Lung (tissue), 11 donors: ENCODE measurements at regions not wholly inside any gene's neighbourhood (a gene's known extent, or its start where the extent isn't known, plus 50 kb on each side); places are given as distances from the start of the nearest gene placed in this dataset.

Experiments
- ATAC-seq: fragments of 200-7000 bp; cut with Tn5 transposase; one replicate; pipeline ENCODE4 v1.9.1; 2020; ENCODE audit warnings: moderate number of reproducible peaks; ENCODE audit not compliant: insufficient read depth, low FRiP score
- DNase-seq, 3 donors: peaks; one replicate each; pipeline ENCODE4 v3.0.0-alpha.2; 2013 to 2017
- H3K27ac ChIP-seq, 2 donors: one replicate each; pipeline ENCODE4 v1.5.1; 2013; ENCODE audit warnings: mild to moderate bottlenecking in 2 of 2, moderate library complexity in 2 of 2, control low read depth in 1 of 2, inconsistent platforms in 1 of 2, low read depth in 1 of 2, low read length in 1 of 2
- H3K27me3 ChIP-seq, 3 donors: one replicate each; pipeline ENCODE4 v1.5.1; 2013; ENCODE audit warnings: low read length in 2 of 3; ENCODE audit not compliant: control insufficient read depth in 3 of 3, insufficient read depth in 3 of 3
- H3K36me3 ChIP-seq, 4 donors: one replicate each; pipeline ENCODE4 v1.5.1; 2013; ENCODE audit warnings: low read length in 4 of 4, mild to moderate bottlenecking in 1 of 4, moderate library complexity in 1 of 4; ENCODE audit not compliant: control insufficient read depth in 4 of 4, insufficient read depth in 4 of 4
- H3K4me1 ChIP-seq, 5 donors: one replicate each; pipeline ENCODE4 v1.5.1; 2013; ENCODE audit warnings: low read length in 5 of 5, mild to moderate bottlenecking in 2 of 5, moderate library complexity in 1 of 5; ENCODE audit not compliant: control insufficient read depth in 5 of 5, insufficient read depth in 5 of 5
- H3K4me3 ChIP-seq: one replicate; pipeline ENCODE4 v1.5.1; 2013; ENCODE audit warnings: mild to moderate bottlenecking, control low read depth, moderate library complexity
- H3K9ac ChIP-seq, 2 donors: one replicate each; pipeline ENCODE4 v1.5.1; 2013; ENCODE audit warnings: low read length in 2 of 2, control low read depth in 1 of 2; ENCODE audit not compliant: insufficient read depth in 1 of 2
- H3K9me3 ChIP-seq, 4 donors: one replicate each; pipeline ENCODE4 v1.5.1; 2013; ENCODE audit warnings: low read length in 3 of 4, mild to moderate bottlenecking in 1 of 4, moderate library complexity in 1 of 4; ENCODE audit not compliant: control insufficient read depth in 4 of 4, insufficient read depth in 3 of 4
- CTCF ChIP-seq: IDR thresholded peaks from 2 replicates; pipeline ENCODE4 v1.5.1; 2012; ENCODE audit warnings: mild to moderate bottlenecking; ENCODE audit errors: control extremely low read depth, extremely low read depth
- WGBS, 2 donors: extraction: QIAGEN DNeasy Blood & Tissue Kit; methylation state at CpG; one replicate each; pipeline ENCODE4 v1.1.7; 2013; 5-methylcytosine and 5-hydroxymethylcytosine counted together
- donor health status: control.
- donor health status: control.
- donor health status: Bipolar disorder and iron deficiency.
- donor health status: healthy.
- donor health status: DM: yes; HTN: yes; CAD: no.

GRCh38 chr1:17952506-17952905, 155.1 kb upstream of the IGSF21 start:
- 36 to 38% methylated on average over 10 of the region's 10 CpGs for WGBS, 2 donors
- peaks cover 0 to 3% (median 0%) of the 10 kb centered on the region in 3 donors for H3K27me3 ChIP-seq
- H3K27ac ChIP-seq = no peak overlapping the region
- no peak overlapping the region for H3K4me3 ChIP-seq
- H3K36me3 ChIP-seq = no peaks in the 10 kb centered on the region
- ATAC-seq = no peak
- DNase-seq = no peak
- no peak overlapping the region for H3K9ac ChIP-seq
- no peak for TF ChIP-seq CTCF
- H3K9me3 ChIP-seq = no peaks in the 10 kb centered on the region
- H3K4me1 ChIP-seq = no peaks in the 10 kb centered on the region

GRCh38 chr1:17953921-17954320, 153.7 kb upstream of the IGSF21 start:
- no peak for ATAC-seq
- DNase-seq = no peak
- H3K27ac ChIP-seq = no peak overlapping the region
- H3K9me3 ChIP-seq = no peaks in the 10 kb centered on the region
- H3K36me3 ChIP-seq = no peaks in the 10 kb centered on the region
- no peak for TF ChIP-seq CTCF
- 76 to 80% methylated on average over 4 of the region's 4 CpGs for WGBS, 2 donors
- H3K4me3 ChIP-seq = no peak overlapping the region
- no peaks in the 10 kb centered on the region for H3K4me1 ChIP-seq
- H3K9ac ChIP-seq = no peak overlapping the region
- peaks cover 0 to 3% (median 0%) of the 10 kb centered on the region in 3 donors for H3K27me3 ChIP-seq

- Histone ChIP-seq H3K36me3 (no peaks in the 10 kb centered on the region), H3K27ac (no peak overlapping the region), H3K9ac (no peak overlapping the region), H3K4me1 (no peaks in the 10 kb centered on the region), H3K27me3 (peaks cover 0 to 3% (median 0%) of the 10 kb centered on the region in 3 donors), H3K9me3 (no peaks in the 10 kb centered on the region), H3K4me3 (no peak overlapping the region)
- ATAC-seq (no peak), DNase-seq (no peak)
- TF ChIP-seq CTCF = no peak
- WGBS, 2 donors = 52 to 61% methylated on average over 8 of the region's 8 CpGs
Measured at GRCh38 chr1:17955302-17956285, 152.0 kb upstream of the IGSF21 start.
